ENCODE measurements at regions not wholly inside any gene's neighbourhood (a gene's known extent, or its start where the extent isn't known, plus 50 kb on each side); places are given as distances from the start of the nearest gene placed in this dataset.
A peak's percentile ranks its signal among the peaks of the same experiment; 100 is the strongest.

DNA sequence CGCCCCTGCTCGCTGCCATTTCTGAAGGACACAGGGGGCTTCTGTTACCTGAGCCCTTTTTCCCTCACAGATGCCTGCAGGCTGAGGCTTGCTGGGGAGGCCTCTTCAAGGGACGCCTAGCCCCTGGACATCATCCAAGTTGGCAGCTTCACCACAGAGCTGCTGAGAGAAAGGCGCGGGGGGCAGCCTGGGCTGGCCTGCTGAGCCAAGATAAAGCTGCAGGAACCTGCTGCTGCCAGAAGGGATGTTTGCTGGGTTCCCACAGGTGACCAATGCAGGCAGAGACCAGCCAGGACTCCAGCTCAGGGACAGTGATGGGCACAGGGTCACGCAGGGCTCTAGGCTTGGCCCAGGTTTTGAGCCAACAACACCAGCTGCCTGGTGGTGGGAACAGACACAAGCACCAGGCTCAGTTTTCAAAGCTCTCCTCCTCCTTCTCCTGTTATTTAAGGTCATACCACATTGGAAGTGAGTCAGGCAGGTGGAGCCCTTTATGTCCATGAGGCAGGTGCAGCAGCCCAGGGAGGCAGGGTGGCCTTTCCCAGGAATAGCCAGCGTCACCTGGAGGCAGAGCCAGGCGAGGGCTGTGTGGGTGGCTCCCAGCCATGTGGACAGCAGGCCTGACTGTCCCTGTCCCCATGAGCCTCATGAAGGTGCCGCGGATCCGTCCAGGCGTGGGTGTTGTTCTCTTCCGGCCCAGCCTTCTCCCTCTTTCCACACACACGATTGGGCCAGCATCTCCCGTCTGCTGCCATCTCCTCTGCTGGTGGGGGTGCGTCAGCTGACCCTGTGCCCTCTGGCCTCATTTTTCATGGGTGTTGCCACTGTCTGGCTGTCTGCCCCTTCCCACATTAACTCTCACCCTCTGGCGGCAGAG is 515.5 kb upstream of the MYT1L start:
- no peaks in the 10 kb centered on the region for H3K36me3 Mint-ChIP-seq
- no peak overlapping the region for H3K4me3 Mint-ChIP-seq
- H3K27me3 Mint-ChIP-seq, result peaks cover 4% of the 10 kb centered on the region
- H3K4me1 Mint-ChIP-seq (ENCODE audit: unreplicated experiment), result peaks cover 7% of the 10 kb centered on the region
- TF ChIP-seq, protein P1, sequence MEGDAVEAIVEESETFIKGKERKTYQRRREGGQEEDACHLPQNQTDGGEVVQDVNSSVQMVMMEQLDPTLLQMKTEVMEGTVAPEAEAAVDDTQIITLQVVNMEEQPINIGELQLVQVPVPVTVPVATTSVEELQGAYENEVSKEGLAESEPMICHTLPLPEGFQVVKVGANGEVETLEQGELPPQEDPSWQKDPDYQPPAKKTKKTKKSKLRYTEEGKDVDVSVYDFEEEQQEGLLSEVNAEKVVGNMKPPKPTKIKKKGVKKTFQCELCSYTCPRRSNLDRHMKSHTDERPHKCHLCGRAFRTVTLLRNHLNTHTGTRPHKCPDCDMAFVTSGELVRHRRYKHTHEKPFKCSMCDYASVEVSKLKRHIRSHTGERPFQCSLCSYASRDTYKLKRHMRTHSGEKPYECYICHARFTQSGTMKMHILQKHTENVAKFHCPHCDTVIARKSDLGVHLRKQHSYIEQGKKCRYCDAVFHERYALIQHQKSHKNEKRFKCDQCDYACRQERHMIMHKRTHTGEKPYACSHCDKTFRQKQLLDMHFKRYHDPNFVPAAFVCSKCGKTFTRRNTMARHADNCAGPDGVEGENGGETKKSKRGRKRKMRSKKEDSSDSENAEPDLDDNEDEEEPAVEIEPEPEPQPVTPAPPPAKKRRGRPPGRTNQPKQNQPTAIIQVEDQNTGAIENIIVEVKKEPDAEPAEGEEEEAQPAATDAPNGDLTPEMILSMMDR (conservative IDR thresholded peaks at IDR 0.05), result no peak
- H3K27ac Mint-ChIP-seq, result no peak overlapping the region
- H3K9me3 Mint-ChIP-seq, result no peaks in the 10 kb centered on the region
- no peak for DNase-seq (ENCODE audit: extremely low spot score, unreplicated experiment)

DNA sequence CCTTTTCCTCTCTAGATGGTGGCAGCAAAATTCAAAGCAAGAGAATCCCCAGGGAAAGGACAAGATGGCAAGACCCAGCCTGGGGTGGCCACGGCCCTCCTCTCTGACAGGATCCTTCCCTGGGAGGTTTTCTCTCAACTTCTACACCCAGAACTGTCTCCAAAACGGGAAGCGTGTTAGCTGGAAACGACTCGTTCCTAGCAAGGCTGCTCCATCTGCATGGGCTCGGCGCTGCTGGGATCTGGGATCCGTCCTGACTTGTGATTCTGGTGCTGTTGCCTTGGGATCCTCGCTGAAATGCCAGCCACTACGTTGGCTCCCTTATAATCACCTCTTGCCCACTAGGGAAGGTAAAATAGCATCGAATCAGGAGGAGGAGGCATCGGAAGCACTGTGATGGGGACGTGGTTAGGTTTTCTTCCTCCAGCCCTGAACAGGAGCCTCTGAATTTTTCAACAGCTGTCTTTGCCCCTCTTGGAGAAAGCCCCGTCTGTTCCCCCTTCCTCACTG is 514.8 kb upstream of the MYT1L start:
- TF ChIP-seq, protein P1 (conservative IDR thresholded peaks at IDR 0.05), result no peak
- Mint-ChIP-seq H3K36me3 (no peaks in the 10 kb centered on the region), H3K27me3 (peaks cover 4% of the 10 kb centered on the region), H3K9me3 (no peaks in the 10 kb centered on the region), H3K27ac (no peak overlapping the region), H3K4me3 (no peak overlapping the region), H3K4me1 (ENCODE audit: unreplicated experiment) (peaks cover 7% of the 10 kb centered on the region)
- DNase-seq (ENCODE audit: extremely low spot score, unreplicated experiment), result no peak

DNA sequence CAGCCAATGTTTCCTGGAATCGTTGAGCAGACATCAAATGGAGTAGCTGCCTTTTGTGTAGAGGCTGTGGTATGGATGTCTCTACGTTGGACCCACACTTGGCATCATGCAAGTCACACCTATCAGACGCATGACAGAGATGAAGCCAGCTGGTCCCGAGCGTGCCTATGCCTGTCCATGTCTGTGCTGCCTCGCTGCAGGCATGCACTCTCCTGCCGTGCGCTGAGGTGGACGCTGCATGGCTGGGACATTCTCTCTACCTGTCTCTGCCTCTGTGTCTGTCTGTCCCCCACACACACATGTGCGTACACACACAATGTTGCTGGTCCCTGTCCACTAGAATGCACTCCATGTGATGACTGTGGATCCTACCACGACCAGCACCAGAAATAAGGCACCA is 514.2 kb upstream of the MYT1L start:
- Mint-ChIP-seq H3K27me3 (peaks cover 4% of the 10 kb centered on the region), H3K4me3 (no peak overlapping the region), H3K36me3 (no peaks in the 10 kb centered on the region), H3K27ac (no peak overlapping the region), H3K9me3 (no peaks in the 10 kb centered on the region), H3K4me1 (ENCODE audit: unreplicated experiment) (peaks cover 7% of the 10 kb centered on the region)
- no peak for DNase-seq (ENCODE audit: extremely low spot score, unreplicated experiment)
- TF ChIP-seq, protein P1 (conservative IDR thresholded peaks at IDR 0.05), result no peak

DNA sequence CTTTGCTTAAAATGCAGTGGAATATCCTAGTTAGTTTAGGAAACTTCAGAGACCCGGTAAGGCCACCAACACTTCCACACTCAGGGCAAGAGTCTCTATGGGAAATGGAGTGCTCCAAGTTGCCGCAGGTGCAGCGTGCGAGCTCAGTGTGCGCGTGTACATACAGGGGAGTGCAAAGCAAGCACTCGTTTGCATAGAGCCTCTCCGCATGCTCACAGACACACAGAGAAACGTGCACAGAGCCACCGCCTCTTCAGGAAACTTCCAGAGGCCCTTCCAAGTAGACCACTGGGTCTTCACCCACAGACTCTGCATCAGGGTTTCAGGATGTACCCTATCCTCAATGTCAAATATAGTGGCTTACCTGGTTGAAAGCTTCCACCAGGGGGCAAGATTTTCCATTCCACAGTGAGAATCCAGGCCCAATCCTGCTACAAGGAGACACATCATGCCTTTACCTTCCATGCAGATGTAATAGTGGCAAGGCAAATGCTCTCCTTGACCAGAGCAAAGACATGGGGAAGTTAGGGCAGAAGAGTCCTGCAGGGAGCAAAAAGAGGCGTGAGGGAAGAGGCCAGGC is 513.0 kb upstream of the MYT1L start:
- no peak overlapping the region for H3K4me3 Mint-ChIP-seq

DNA sequence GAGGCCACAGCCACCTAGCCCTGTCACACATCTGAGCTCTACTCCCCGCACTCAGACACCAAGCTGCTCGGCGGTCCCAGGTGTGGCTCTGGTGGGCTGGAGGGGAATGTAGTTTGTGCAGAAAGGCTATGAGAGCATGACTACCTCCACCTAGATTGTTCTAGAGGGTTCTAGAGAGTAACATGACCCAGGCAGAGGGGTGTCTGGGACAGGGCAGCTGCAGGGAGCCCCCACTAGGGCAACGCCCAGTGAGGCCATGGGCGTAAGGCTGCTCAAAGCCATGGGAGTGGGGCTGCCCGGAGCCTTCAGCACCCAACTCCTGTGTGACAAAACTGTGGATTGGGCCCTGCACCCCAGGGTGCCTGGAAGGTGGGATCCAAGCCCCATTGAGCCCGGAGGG is 511.4 kb upstream of the MYT1L start:
- peaks cover 11% of the 10 kb centered on the region for H3K27me3 Mint-ChIP-seq
- H3K4me1 Mint-ChIP-seq (ENCODE audit: unreplicated experiment), result peaks cover 7% of the 10 kb centered on the region
- H3K9me3 Mint-ChIP-seq, result no peaks in the 10 kb centered on the region
- peak; percentile 52 for DNase-seq (ENCODE audit: extremely low spot score, unreplicated experiment)
- no peak overlapping the region for H3K4me3 Mint-ChIP-seq
- H3K27ac Mint-ChIP-seq, result no peak overlapping the region
- H3K36me3 Mint-ChIP-seq, result no peaks in the 10 kb centered on the region
- TF ChIP-seq, protein P1 (conservative IDR thresholded peaks at IDR 0.05), result no peak

More for the DNA sequence above, 513.0 kb upstream of the MYT1L start:
- no peak overlapping the region for H3K27ac Mint-ChIP-seq
- no peaks in the 10 kb centered on the region for H3K9me3 Mint-ChIP-seq
- no peak for DNase-seq (ENCODE audit: extremely low spot score, unreplicated experiment)
- H3K27me3 Mint-ChIP-seq, result peaks cover 4% of the 10 kb centered on the region
- H3K36me3 Mint-ChIP-seq, result no peaks in the 10 kb centered on the region
- peaks cover 7% of the 10 kb centered on the region for H3K4me1 Mint-ChIP-seq (ENCODE audit: unreplicated experiment)
- TF ChIP-seq, protein P1 (conservative IDR thresholded peaks at IDR 0.05), result peak; percentile 60
